Activated CD4-positive, alpha-beta T cell treated with anti-CD3 and anti-CD28 coated beads for 36 hours (primary cell): ENCODE measurements at regions not wholly inside any gene's neighbourhood (a gene's known extent, or its start where the extent isn't known, plus 50 kb on each side); places are given as distances from the start of the nearest gene placed in this dataset.
"Not testable (repeated sequence)": the region's sequence is repeated elsewhere in the genome, so short reads cannot be mapped to it uniquely, and the experiment has no call there.

Experiments used
- ATAC-seq: fragments of 200-7000 bp; cut with Tn5 transposase; one replicate; pipeline ENCODE4 v1.10.0; 2021; ENCODE audit warnings: mild to moderate bottlenecking, moderate library complexity
- CTCF ChIA-PET: fragments of 350-600 bp; sonication (Branson Sonifier 250); formaldehyde crosslinking; loops from one replicate; lab custom pipeline; 2021; ENCODE audit warnings: antibody characterized with exemption; lab: Charles Lee
- POLR2A ChIA-PET: fragments of 350-600 bp; sonication (Branson Sonifier 250); formaldehyde crosslinking; loops from one replicate; lab custom pipeline; 2021; ENCODE audit warnings: antibody characterized with exemption, inconsistent platforms; lab: Charles Lee
- DNase-seq: peaks from one replicate; pipeline ENCODE4 v3.0.0-alpha.2; 2020
- H3K27ac Mint-ChIP-seq: one replicate; pipeline ENCODE4 v1.8.0; 2021; ENCODE audit warnings: mixed read lengths
- H3K27me3 Mint-ChIP-seq: one replicate; pipeline ENCODE4 v1.8.0; 2021; ENCODE audit warnings: mixed read lengths
- H3K36me3 Mint-ChIP-seq: one replicate; pipeline ENCODE4 v1.8.0; 2021; ENCODE audit warnings: low read depth, mixed read lengths
- H3K4me1 Mint-ChIP-seq: one replicate; pipeline ENCODE4 v1.8.0; 2021; ENCODE audit warnings: mixed read lengths
- H3K4me3 Mint-ChIP-seq: one replicate; pipeline ENCODE4 v1.8.0; 2021; ENCODE audit warnings: mild to moderate bottlenecking, moderate library complexity, mixed read lengths
- H3K9me3 Mint-ChIP-seq: one replicate; pipeline ENCODE4 v1.8.0; 2021; ENCODE audit warnings: low read depth, mixed read lengths
- intact Hi-C, 2 experiments: fragments of 100-400 bp; cut with DNase I in 1 of 2; cut with micrococcal nuclease in 1 of 2; formaldehyde crosslinking; loops; one replicate each; pipeline versions ENCODE4 v1.14.2 to v1.15.1; 2022 to 2024; cut with DNase I, micrococcal nuclease

DNA sequence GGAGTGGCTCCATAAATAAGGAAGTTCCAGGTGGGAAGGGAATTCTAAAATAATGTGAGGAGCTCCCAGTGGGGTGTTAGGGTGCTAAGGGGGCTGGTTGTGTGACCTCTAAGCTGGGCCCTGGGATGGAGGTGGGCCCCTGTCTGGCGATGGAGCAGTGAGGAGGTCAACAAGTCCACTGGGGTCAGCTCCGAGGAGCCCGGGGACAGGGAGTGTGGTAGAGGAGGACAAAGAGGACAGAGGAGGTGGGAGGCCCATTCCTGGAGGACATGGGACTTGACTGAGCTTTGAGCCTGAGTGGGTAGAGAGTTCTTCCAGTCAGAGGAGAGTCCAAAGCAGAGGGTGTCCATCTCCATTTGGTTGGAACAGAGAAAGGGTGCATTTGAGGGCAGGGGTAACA is 390.2 kb downstream of the TSHZ3 start:
- POLR2A ChIA-PET = interaction anchor here (0.6 kb wide), 1 partner anchor 733 kb away, joined by 4 read pairs; no protein-coding TSS in a partner anchor
- no peaks in the 10 kb centered on the region for H3K36me3 Mint-ChIP-seq
- no peak overlapping the region for H3K4me3 Mint-ChIP-seq
- no peak overlapping the region for H3K27ac Mint-ChIP-seq
- DNase-seq (no peak), ATAC-seq (no peak)
- H3K27me3 Mint-ChIP-seq = peaks cover 5% of the 10 kb centered on the region
- H3K4me1 Mint-ChIP-seq = no peaks in the 10 kb centered on the region
- H3K9me3 Mint-ChIP-seq = peaks cover 1% of the 10 kb centered on the region
- intact Hi-C loops = no loop called here
- CTCF ChIA-PET = interaction anchor here (1.0 kb wide), 1 partner anchor 15 kb away, joined by 3 read pairs; no protein-coding TSS in a partner anchor

DNA sequence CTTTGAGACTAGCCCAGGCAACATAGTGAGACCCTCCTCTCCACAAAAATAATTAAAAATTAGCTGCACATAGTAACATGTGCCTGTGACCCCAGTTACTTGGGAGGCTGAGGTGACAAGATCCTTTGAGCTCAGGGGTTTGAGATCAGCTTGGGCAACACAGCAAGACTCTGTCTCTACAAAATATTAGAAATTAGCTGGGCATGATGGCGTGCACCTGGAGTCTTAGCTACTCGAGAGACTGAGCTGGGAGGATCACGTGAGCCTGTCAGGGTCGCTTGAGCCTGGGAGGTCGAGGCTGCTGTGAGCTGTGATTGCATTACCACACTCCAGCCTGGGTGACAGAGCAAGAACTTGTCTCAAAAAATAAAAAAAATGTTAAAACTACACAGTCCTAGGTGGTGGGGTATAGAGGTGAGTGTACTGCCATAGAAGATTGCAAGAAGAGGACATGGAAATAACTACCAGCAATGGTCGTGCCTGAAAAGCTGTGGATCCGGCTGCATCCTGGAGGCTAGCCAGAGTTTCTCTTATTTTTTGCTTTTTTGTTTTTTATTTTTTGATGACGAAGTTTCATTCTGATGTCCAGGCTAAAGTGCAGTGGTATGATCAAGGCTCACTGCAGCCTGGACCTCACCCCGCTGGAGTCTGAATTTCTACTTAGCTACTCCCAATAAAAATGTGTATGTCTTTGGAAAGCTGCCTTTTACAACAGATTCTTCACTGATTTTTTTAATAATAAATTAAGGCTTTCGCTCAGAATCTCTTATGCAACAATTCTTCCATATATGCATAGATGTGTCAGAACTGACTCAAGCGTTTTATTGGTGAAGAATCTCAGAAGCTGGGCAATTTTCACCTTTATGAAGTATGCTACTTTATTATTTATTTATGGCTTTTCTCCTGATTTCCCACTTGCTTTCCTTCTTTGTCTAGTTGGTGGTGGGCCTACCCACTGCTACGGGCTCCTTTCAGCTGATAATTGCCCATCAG is 393.8 kb downstream of the TSHZ3 start:
- ATAC-seq = no peak
- no peaks in the 10 kb centered on the region for H3K9me3 Mint-ChIP-seq
- no peak overlapping the region for H3K4me3 Mint-ChIP-seq
- ChIA-PET CTCF (interaction anchor here (0.5 kb wide), 1 partner anchor 370 kb away, joined by 3 read pairs; no protein-coding TSS in a partner anchor), POLR2A (no interaction called here)
- no peak for DNase-seq
- H3K27ac Mint-ChIP-seq = no peak overlapping the region
- intact Hi-C loops = no loop called here
- no peaks in the 10 kb centered on the region for H3K36me3 Mint-ChIP-seq
- H3K4me1 Mint-ChIP-seq = no peaks in the 10 kb centered on the region
- H3K27me3 Mint-ChIP-seq = peaks cover 12% of the 10 kb centered on the region

DNA sequence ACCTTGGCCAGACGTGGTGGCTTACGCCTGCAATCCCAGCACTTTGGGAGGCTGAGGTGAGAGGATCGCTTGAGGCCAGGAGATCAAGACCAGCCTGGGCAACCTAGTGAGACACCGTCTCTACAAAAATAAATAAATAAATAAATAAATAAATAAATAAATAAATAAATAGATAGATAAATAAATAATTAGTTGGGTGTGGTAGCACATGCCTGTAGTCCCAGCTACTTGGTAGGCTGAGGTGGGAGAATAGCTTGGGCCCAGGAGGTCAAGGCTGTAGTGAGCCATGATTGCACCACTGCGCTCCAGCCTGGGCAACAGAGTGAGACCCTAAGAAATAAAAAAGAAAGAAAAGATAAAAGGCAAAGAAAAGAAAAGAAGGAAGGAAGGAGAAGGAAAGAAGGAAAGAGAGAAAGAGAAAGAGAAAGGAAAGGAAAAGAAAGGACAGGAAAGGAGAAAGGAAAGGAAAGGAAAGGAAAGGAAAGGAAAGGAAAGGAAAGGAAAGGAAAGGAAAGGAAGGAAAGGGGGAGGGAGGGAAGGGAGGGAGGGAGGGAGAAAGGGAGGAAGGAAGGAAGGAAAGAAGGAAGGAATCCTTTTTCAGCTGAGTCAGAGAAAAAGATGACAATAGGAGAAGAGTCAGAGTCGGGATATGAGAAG is 404.8 kb downstream of the TSHZ3 start:
- peaks cover 15% of the 10 kb centered on the region for H3K27me3 Mint-ChIP-seq
- POLR2A ChIA-PET, H3K27ac Mint-ChIP-seq, H3K4me1 Mint-ChIP-seq, DNase-seq, H3K9me3 Mint-ChIP-seq, intact Hi-C loops, H3K4me3 Mint-ChIP-seq, ATAC-seq, H3K36me3 Mint-ChIP-seq, CTCF ChIA-PET: not testable (repeated sequence)

GRCh38 chr19:30943101-30943843 is 406.0 kb downstream of the TSHZ3 start:
- no peaks in the 10 kb centered on the region for H3K9me3 Mint-ChIP-seq

GRCh38 chr19:30942636-30943035 is 406.6 kb downstream of the TSHZ3 start:
- DNase-seq (no peak), ATAC-seq (no peak)
- Mint-ChIP-seq H3K27me3 (peaks cover 19% of the 10 kb centered on the region), H3K36me3 (no peaks in the 10 kb centered on the region), H3K9me3 (no peaks in the 10 kb centered on the region), H3K4me3 (no peak overlapping the region), H3K4me1 (no peaks in the 10 kb centered on the region), H3K27ac (no peak overlapping the region)
- ChIA-PET CTCF (interaction anchor here (1.1 kb wide), 1 partner anchor 28 kb away, joined by 3 read pairs; no protein-coding TSS in a partner anchor), POLR2A (no interaction called here)
- intact Hi-C loops = no loop called here

More at GRCh38 chr19:30943101-30943843, 406.0 kb downstream of the TSHZ3 start:
- ATAC-seq (no peak), DNase-seq (no peak)
- Mint-ChIP-seq H3K27ac (no peak overlapping the region), H3K4me1 (no peaks in the 10 kb centered on the region), H3K4me3 (no peak overlapping the region), H3K27me3 (peaks cover 17% of the 10 kb centered on the region), H3K36me3 (no peaks in the 10 kb centered on the region)
- ChIA-PET POLR2A (interaction anchor here (0.6 kb wide), 1 partner anchor 1854 kb away, joined by 3 read pairs; no protein-coding TSS in a partner anchor), CTCF (no interaction called here)
- intact Hi-C loops = no loop called here

GRCh38 chr19:30941591-30941990 is 407.6 kb downstream of the TSHZ3 start:
- no peak overlapping the region for H3K27ac Mint-ChIP-seq
- CTCF ChIA-PET = interaction anchor here (1.1 kb wide), 1 partner anchor 27 kb away, joined by 3 read pairs; no protein-coding TSS in a partner anchor
- no peaks in the 10 kb centered on the region for H3K36me3 Mint-ChIP-seq
- H3K27me3 Mint-ChIP-seq = peaks cover 19% of the 10 kb centered on the region
- intact Hi-C loops = no loop called here
- H3K9me3 Mint-ChIP-seq = no peaks in the 10 kb centered on the region
- no peak for DNase-seq
- POLR2A ChIA-PET = no interaction called here
- H3K4me3 Mint-ChIP-seq = no peak overlapping the region
- ATAC-seq = no peak
- H3K4me1 Mint-ChIP-seq = no peaks in the 10 kb centered on the region

DNA sequence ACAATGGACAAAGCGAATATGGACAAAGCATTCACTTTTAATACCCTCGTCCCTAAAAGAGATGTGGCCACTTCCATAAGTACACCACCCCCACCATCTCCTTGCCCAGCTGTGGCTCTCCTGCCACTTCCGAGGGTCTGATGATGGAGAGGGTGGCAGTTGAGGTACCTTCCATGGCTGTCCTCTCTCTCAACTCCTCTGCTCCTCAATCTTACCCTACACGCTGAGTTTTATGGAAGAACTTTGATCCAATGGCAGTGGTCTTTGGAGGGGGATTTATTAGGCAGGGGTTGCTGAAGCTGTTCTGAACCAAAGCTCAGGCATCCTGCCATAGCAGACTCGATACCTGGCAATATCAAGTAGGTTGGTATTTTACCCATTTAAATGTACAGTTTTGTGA is 413.0 kb downstream of the TSHZ3 start:
- H3K9me3 Mint-ChIP-seq = no peaks in the 10 kb centered on the region
- ChIA-PET POLR2A (no interaction called here), CTCF (no interaction called here)
- ATAC-seq (no peak), DNase-seq (no peak)
- peaks cover 6% of the 10 kb centered on the region for H3K27me3 Mint-ChIP-seq
- H3K4me1 Mint-ChIP-seq = no peaks in the 10 kb centered on the region
- intact Hi-C loops = no loop called here
- H3K27ac Mint-ChIP-seq = no peak overlapping the region
- no peaks in the 10 kb centered on the region for H3K36me3 Mint-ChIP-seq
- H3K4me3 Mint-ChIP-seq = no peak overlapping the region

DNA sequence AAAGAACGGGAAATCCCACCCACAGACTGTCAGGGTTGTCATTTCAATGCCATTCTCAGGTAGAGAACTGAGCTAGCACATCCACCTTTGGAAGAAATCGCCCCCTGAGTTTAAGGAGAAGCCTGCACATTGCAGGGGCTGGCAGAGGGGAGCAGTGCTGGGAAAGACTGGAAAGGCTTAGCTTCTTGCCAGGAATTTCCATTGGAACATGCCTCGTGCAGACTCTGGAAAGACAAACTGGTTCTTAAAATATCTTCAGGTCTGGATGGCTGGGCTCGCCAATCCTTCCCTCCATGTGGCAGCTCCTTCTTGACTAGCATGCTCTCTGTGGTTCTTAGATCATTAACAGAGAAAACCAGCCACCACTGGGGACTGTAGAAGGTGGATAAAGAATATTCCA is 414.1 kb downstream of the TSHZ3 start:
- ATAC-seq (no peak), DNase-seq (no peak)
- intact Hi-C loops = no loop called here
- Mint-ChIP-seq H3K27me3 (peaks cover 5% of the 10 kb centered on the region), H3K36me3 (no peaks in the 10 kb centered on the region), H3K4me3 (no peak overlapping the region), H3K4me1 (no peaks in the 10 kb centered on the region), H3K27ac (no peak overlapping the region), H3K9me3 (no peaks in the 10 kb centered on the region)
- CTCF ChIA-PET = interaction anchor here (0.5 kb wide), 1 partner anchor 980 kb away, joined by 3 read pairs; no protein-coding TSS in a partner anchor
- POLR2A ChIA-PET = no interaction called here

GRCh38 chr19:30933454-30933853 is 415.8 kb downstream of the TSHZ3 start:
- ATAC-seq = not testable (repeated sequence)

DNA sequence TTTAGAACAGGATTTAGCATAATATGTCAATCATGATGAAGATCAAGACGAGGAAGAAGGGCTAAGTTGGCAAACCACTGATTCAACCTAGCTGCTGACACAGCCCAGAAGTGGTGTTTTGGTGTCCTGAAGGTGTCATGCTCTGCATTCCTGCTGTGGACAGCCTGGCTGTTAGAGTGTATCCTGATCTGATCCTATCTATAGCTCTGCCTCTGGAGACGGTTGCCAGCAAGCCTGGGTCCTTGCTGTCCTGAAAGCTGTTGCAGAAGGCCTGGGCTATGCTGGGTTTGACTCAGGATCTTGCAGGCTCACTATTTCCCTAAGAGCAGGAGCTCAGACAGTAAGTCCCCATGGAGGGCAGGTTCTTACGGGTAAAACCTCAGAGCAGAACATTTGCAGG is 416.4 kb downstream of the TSHZ3 start:
- no peaks in the 10 kb centered on the region for H3K4me1 Mint-ChIP-seq

More at GRCh38 chr19:30933454-30933853, 415.8 kb downstream of the TSHZ3 start:
- CTCF ChIA-PET, intact Hi-C loops, H3K4me1 Mint-ChIP-seq, H3K27me3 Mint-ChIP-seq, POLR2A ChIA-PET, DNase-seq, H3K4me3 Mint-ChIP-seq, H3K9me3 Mint-ChIP-seq, H3K27ac Mint-ChIP-seq, H3K36me3 Mint-ChIP-seq: not testable (repeated sequence)

More for the DNA sequence above, 416.4 kb downstream of the TSHZ3 start:
- CTCF ChIA-PET = no interaction called here
- intact Hi-C loops = no loop called here
- Mint-ChIP-seq H3K27ac (no peak overlapping the region), H3K9me3 (no peaks in the 10 kb centered on the region), H3K4me3 (no peak overlapping the region), H3K36me3 (no peaks in the 10 kb centered on the region), H3K27me3 (peaks cover under 1% of the 10 kb centered on the region)
- POLR2A ChIA-PET = no interaction called here
- DNase-seq = no peak
- no peak for ATAC-seq
